ENCODE measurements at regions not wholly inside any gene's neighbourhood (a gene's known extent, or its start where the extent isn't known, plus 50 kb on each side); places are given as distances from the start of the nearest gene placed in this dataset.

DNA sequence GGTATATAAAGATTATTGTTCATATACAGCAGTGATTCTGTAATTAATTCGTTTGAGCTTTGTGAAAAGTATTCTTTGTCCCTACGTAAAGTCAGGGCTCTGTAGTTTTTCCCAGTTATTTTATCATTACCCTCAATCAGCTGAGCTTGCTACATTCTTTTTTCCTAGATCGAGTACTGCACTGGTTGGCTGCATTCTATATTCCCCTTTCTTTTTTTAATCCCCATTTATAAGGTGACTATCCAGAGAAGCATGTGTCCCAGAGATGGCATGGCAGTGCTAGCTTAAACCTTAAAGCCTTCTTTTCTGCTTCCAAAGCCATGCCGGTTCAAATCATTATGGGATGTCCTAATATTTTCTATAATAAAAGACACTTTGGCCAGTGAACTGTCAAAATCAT is 230.1 kb upstream of the CELF2 start:
- no peak for TF ChIP-seq GABPA (IDR thresholded peaks at IDR 0.05; ENCODE audit: low read depth)
- no peak for TF ChIP-seq POLR2AphosphoS5 (IDR thresholded peaks at IDR 0.05; ENCODE audit: low read depth)
- no peak for TF ChIP-seq REST (IDR thresholded peaks at IDR 0.05; ENCODE audit: insufficient replicate concordance, low read depth)
- TF ChIP-seq SPI1 (IDR thresholded peaks at IDR 0.05; ENCODE audit: borderline replicate concordance, low read depth): no peak
- no peak for TF ChIP-seq CTCF (IDR thresholded peaks at IDR 0.05; ENCODE audit: insufficient read depth, low read length)
- no peak overlapping the region for H3K4me3 ChIP-seq (replicated peaks; ENCODE audit: insufficient read depth, low read length)
- H3K27ac ChIP-seq (replicated peaks): no peak overlapping the region

DNA sequence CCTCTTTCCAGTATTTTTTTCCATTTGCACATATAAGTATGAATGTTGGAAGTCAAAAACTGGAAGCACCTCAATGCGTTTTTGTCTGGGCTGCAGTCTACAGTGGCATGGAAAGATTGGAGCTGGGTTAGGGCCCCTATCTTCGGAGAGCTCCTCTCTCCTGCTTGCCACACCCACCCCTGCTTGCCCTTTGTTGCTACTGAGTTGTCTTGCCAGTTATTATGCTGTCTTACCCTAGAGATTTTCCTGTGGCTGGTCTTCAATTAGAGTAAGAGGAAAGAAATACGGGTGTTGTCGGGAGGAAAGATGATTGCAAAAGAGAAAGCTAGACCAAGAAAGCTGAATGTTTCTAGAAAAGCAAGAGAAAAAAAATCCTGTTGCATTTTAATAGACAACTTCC is 228.9 kb upstream of the CELF2 start:
- no peak for DNase-seq (ENCODE audit: low read depth in 1 of 2, low spot score in 1 of 2)
- no peak overlapping the region for H3K27ac ChIP-seq (replicated peaks)
- TF ChIP-seq REST (IDR thresholded peaks at IDR 0.05; ENCODE audit: insufficient replicate concordance, low read depth) (no peak), SPI1 (IDR thresholded peaks at IDR 0.05; ENCODE audit: borderline replicate concordance, low read depth) (no peak), CTCF (IDR thresholded peaks at IDR 0.05; ENCODE audit: insufficient read depth, low read length) (no peak), POLR2AphosphoS5 (IDR thresholded peaks at IDR 0.05; ENCODE audit: low read depth) (no peak), GABPA (IDR thresholded peaks at IDR 0.05; ENCODE audit: low read depth) (no peak)

More for the DNA sequence above, 230.1 kb upstream of the CELF2 start:
- no peak for DNase-seq (ENCODE audit: low read depth in 1 of 2, low spot score in 1 of 2)
- H3K27me3 ChIP-seq (ENCODE audit: insufficient read depth, poor library complexity, severe bottlenecking): no peaks in the 10 kb centered on the region

DNA sequence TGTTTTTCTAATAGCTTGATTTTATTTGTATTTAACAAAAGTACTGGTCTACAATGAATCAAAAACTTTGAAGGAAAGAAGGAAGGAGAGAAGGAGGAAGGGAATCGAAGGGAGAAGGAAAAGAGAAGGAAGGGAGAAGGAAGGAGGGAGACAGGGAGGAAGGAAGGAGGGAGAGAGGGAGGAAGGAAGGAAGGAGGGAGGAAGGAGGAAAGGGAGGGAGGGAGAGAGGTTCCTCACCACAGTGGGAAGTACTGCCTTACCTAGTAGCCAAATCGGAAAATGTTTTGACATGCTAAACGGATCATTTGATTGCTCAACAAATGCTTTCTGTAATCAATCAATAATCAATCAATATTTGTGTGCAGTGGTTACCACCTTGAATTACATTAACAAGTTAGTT is 225.8 kb upstream of the CELF2 start:
- TF ChIP-seq REST (IDR thresholded peaks at IDR 0.05; ENCODE audit: insufficient replicate concordance, low read depth): no peak
- Histone ChIP-seq H3K4me3 (replicated peaks; ENCODE audit: insufficient read depth, low read length) (no peak overlapping the region), H3K27ac (replicated peaks) (no peak overlapping the region), H3K27me3 (ENCODE audit: insufficient read depth, poor library complexity, severe bottlenecking) (no peaks in the 10 kb centered on the region)
- DNase-seq (ENCODE audit: low read depth in 1 of 2, low spot score in 1 of 2): no peak

More for the DNA sequence above, 228.9 kb upstream of the CELF2 start:
- Histone ChIP-seq H3K27me3 (ENCODE audit: insufficient read depth, poor library complexity, severe bottlenecking) (no peaks in the 10 kb centered on the region), H3K4me3 (replicated peaks; ENCODE audit: insufficient read depth, low read length) (no peak overlapping the region)

- Histone ChIP-seq H3K27ac (replicated peaks) (no peak overlapping the region), H3K4me3 (replicated peaks; ENCODE audit: insufficient read depth, low read length) (no peak overlapping the region), H3K27me3 (ENCODE audit: insufficient read depth, poor library complexity, severe bottlenecking) (no peaks in the 10 kb centered on the region)
- TF ChIP-seq GABPA (IDR thresholded peaks at IDR 0.05; ENCODE audit: low read depth) (no peak), CTCF (IDR thresholded peaks at IDR 0.05; ENCODE audit: insufficient read depth, low read length) (no peak), SPI1 (IDR thresholded peaks at IDR 0.05; ENCODE audit: borderline replicate concordance, low read depth) (no peak), POLR2AphosphoS5 (IDR thresholded peaks at IDR 0.05; ENCODE audit: low read depth) (no peak), REST (IDR thresholded peaks at IDR 0.05; ENCODE audit: insufficient replicate concordance, low read depth) (no peak)
- DNase-seq (ENCODE audit: low read depth in 1 of 2, low spot score in 1 of 2): no peak
Observed at GRCh38 chr10:10792681-10793080, 225.0 kb upstream of the CELF2 start.

Measured in HL-60 (cell line).